PC-9 (cell line): ENCODE measurements at regions not wholly inside any gene's neighbourhood (a gene's known extent, or its start where the extent isn't known, plus 50 kb on each side); places are given as distances from the start of the nearest gene placed in this dataset.

Experiments used
- BruUV-seq: library from RNA; stranded (reverse); fragments of 400-500 nt; replicated peaks from 2 replicates; lab custom pipeline; 2021; lab: Mats Ljungman, UMichigan
- CTCF ChIA-PET: fragments of 300-600 bp; sonication (Branson Sonifier 250); formaldehyde crosslinking; loops from one replicate; lab custom pipeline; 2022; ENCODE audit warnings: antibody characterized with exemption; lab: Charles Lee
- POLR2A ChIA-PET: fragments of 300-600 bp; sonication (Branson Sonifier 250); formaldehyde crosslinking; loops from one replicate; lab custom pipeline; 2022; ENCODE audit warnings: antibody characterized with exemption; ENCODE audit not compliant: unreplicated experiment; lab: Charles Lee
- DNase-seq, 2 experiments: peaks; one replicate each; pipeline versions ENCODE4 v3.0.0 to v3.0.0-alpha.2; 2015 to 2022; ENCODE audit warnings: mixed read lengths in 1 of 2
- H2AFZ ChIP-seq: fragments of 200-600 bp; sonication (generic); 2 replicates; pipeline ENCODE4 v1.8.1; 2017; ENCODE audit warnings: antibody characterized with exemption
- H3F3A ChIP-seq: fragments of 200-600 bp; sonication (generic); 2 replicates; pipeline ENCODE4 v1.8.1; 2017; ENCODE audit warnings: antibody characterized with exemption, mild to moderate bottlenecking, low read depth; ENCODE audit not compliant: insufficient read depth
- H3K27ac ChIP-seq: fragments of 200-600 bp; sonication (generic); 2 replicates; pipeline ENCODE4 v1.6.1; 2016; ENCODE audit warnings: mixed run types
- H3K27me3 ChIP-seq: fragments of 200-600 bp; sonication (generic); 2 replicates; pipeline ENCODE4 v1.6.1; 2016; ENCODE audit warnings: low read depth, mixed run types; ENCODE audit not compliant: insufficient read depth
- H3K36me3 ChIP-seq: fragments of 200-600 bp; sonication (generic); 2 replicates; pipeline ENCODE4 v1.6.1; 2016; ENCODE audit warnings: low read depth, mixed run types
- H3K4me1 ChIP-seq: fragments of 200-600 bp; sonication (generic); replicated peaks from 2 replicates; pipeline ENCODE4 v1.6.1; 2016; ENCODE audit warnings: mixed run types; ENCODE audit not compliant: insufficient read depth
- H3K4me2 ChIP-seq: fragments of 200-600 bp; sonication (generic); 2 replicates; pipeline ENCODE4 v1.6.1; 2017; ENCODE audit warnings: mixed run types
- H3K4me3 ChIP-seq: fragments of 200-600 bp; sonication (generic); 2 replicates; pipeline ENCODE4 v1.6.1; 2016; ENCODE audit warnings: mixed run types
- H3K79me2 ChIP-seq: fragments of 200-600 bp; sonication (generic); 2 replicates; pipeline ENCODE4 v1.6.1; 2017; ENCODE audit warnings: low read depth, mixed run types
- H3K9me2 ChIP-seq: fragments of 200-600 bp; sonication (generic); 2 replicates; pipeline ENCODE4 v1.8.1; 2017; ENCODE audit warnings: mild to moderate bottlenecking; ENCODE audit not compliant: insufficient read depth
- H3K9me3 ChIP-seq: fragments of 200-600 bp; sonication (generic); 2 replicates; pipeline ENCODE4 v1.8.1; 2016; ENCODE audit warnings: low read depth; ENCODE audit not compliant: insufficient read depth
- H4K20me1 ChIP-seq: fragments of 200-600 bp; sonication (generic); 2 replicates; pipeline ENCODE4 v1.8.1; 2017; ENCODE audit not compliant: insufficient read depth
- CTCF ChIP-seq: fragments of 200-600 bp; sonication (generic); conservative IDR thresholded peaks from 2 replicates; pipeline ENCODE4 v1.6.1; 2017; ENCODE audit warnings: mixed run types, antibody characterized with exemption, mild to moderate bottlenecking, moderate library complexity
- EZH2 ChIP-seq: fragments of 200-600 bp; sonication (generic); IDR thresholded peaks from 2 replicates; pipeline ENCODE4 v1.8.0; 2017; ENCODE audit warnings: antibody characterized with exemption, low read depth
- intact Hi-C: fragments of 100-400 bp; cut with micrococcal nuclease; formaldehyde crosslinking; loops from one replicate; pipeline ENCODE4 v1.10.0; 2022; ENCODE audit not compliant: unreplicated experiment

- intact Hi-C loops = no loop called here
- no TSS peak for BruUV-seq
Observed at GRCh38 chr2:200184748-200185627, 121.5 kb upstream of the SPATS2L start.

GRCh38 chr2:200185628-200186000 lies 120.9 kb upstream of the SPATS2L start:
- H3K9me2 ChIP-seq = peaks cover 4% of the 10 kb centered on the region; the same call in 1 of the 2 replicates
- no peak overlapping the region for H3K27ac ChIP-seq
- H3F3A ChIP-seq = no peaks in the 10 kb centered on the region
- no peak overlapping the region for H2AFZ ChIP-seq
- TF ChIP-seq EZH2 (no peak), CTCF (no peak)
- no peak overlapping the region for H3K4me3 ChIP-seq
- no TSS peak for BruUV-seq
- no peak for DNase-seq
- H3K4me1 ChIP-seq = no peaks in the 10 kb centered on the region
- POLR2A ChIA-PET = no interaction called here
- no peaks in the 10 kb centered on the region for H4K20me1 ChIP-seq
- no peaks in the 10 kb centered on the region for H3K27me3 ChIP-seq
- H3K79me2 ChIP-seq = no peaks in the 10 kb centered on the region
- intact Hi-C loops = no loop called here
- no peaks in the 10 kb centered on the region for H3K36me3 ChIP-seq
- CTCF ChIA-PET = no interaction called here
- no peak overlapping the region for H3K4me2 ChIP-seq
- H3K9me3 ChIP-seq = no peaks in the 10 kb centered on the region

More at GRCh38 chr2:200184748-200185627, 121.5 kb upstream of the SPATS2L start:
- no peak overlapping the region for H2AFZ ChIP-seq
- H3K27me3 ChIP-seq = no peaks in the 10 kb centered on the region
- TF ChIP-seq EZH2 (no peak), CTCF (no peak)
- H3K4me3 ChIP-seq = no peak overlapping the region
- H3K4me1 ChIP-seq = no peaks in the 10 kb centered on the region
- H3K9me2 ChIP-seq = peaks cover 4% of the 10 kb centered on the region; the same call in 1 of the 2 replicates
- no peaks in the 10 kb centered on the region for H3F3A ChIP-seq
- no peaks in the 10 kb centered on the region for H3K36me3 ChIP-seq
- no peaks in the 10 kb centered on the region for H3K79me2 ChIP-seq
- no peak overlapping the region for H3K4me2 ChIP-seq
- ChIA-PET CTCF (no interaction called here), POLR2A (no interaction called here)
- no peaks in the 10 kb centered on the region for H3K9me3 ChIP-seq
- H4K20me1 ChIP-seq = no peaks in the 10 kb centered on the region
- no peak overlapping the region for H3K27ac ChIP-seq
- DNase-seq = no peak

- no peaks in the 10 kb centered on the region for H3K27me3 ChIP-seq
- H3K36me3 ChIP-seq = no peaks in the 10 kb centered on the region
- CTCF ChIA-PET = no interaction called here
- BruUV-seq = no TSS peak
- no peaks in the 10 kb centered on the region for H3K79me2 ChIP-seq
- no peak overlapping the region for H2AFZ ChIP-seq
- H3K9me2 ChIP-seq = peaks cover 4% of the 10 kb centered on the region; the same call in 1 of the 2 replicates
- no peaks in the 10 kb centered on the region for H3F3A ChIP-seq
- H3K9me3 ChIP-seq = no peaks in the 10 kb centered on the region
- H3K4me3 ChIP-seq = no peak overlapping the region
- H3K4me1 ChIP-seq = no peaks in the 10 kb centered on the region
- intact Hi-C loops = no loop called here
- no peak overlapping the region for H3K27ac ChIP-seq
- no peak overlapping the region for H3K4me2 ChIP-seq
- no peaks in the 10 kb centered on the region for H4K20me1 ChIP-seq
- TF ChIP-seq EZH2 (no peak), CTCF (no peak)
- DNase-seq = no peak
- POLR2A ChIA-PET = no interaction called here
Observed at GRCh38 chr2:200186002-200186401, 120.5 kb upstream of the SPATS2L start.
